Pancreas (tissue), 10 donors: ENCODE measurements at regions not wholly inside any gene's neighbourhood (a gene's known extent, or its start where the extent isn't known, plus 50 kb on each side); places are given as distances from the start of the nearest gene placed in this dataset.

Experiments used
- ATAC-seq, 4 donors: fragments of 200-7000 bp; cut with Tn5 transposase; one replicate each; pipeline versions ENCODE4 v1.8.0 to v1.9.1; 2020; ENCODE audit warnings: mild to moderate bottlenecking in 4 of 4, moderate library complexity in 4 of 4
- DNase-seq, 6 donors: peaks; one replicate each; pipeline ENCODE4 v3.0.0-alpha.2; 2020
- FAIRE-seq: peaks from 2 replicates; lab custom pipeline; 2012; peaks lifted over from hg19 to GRCh38; lab: Jason Lieb, UNC
- H3K27ac ChIP-seq, 4 donors: fragments of 200-600 bp; sonication (generic); 1 replicate in 3 of 4; 2 replicates in 1 of 4; pipeline versions ENCODE4 v1.5.0 to v1.8.0; 2020
- H3K27me3 ChIP-seq, 4 donors: fragments of 200-600 bp; one replicate each; pipeline ENCODE4 v1.8.0; 2021
- H3K36me3 ChIP-seq, 3 donors: fragments of 200-600 bp; sonication (generic) in 1 of 3; one replicate each; pipeline versions ENCODE4 v1.5.0 to v1.8.0; 2020 to 2021
- H3K4me1 ChIP-seq, 3 donors: fragments of 200-600 bp; one replicate each; pipeline ENCODE4 v1.8.0; 2021
- H3K4me3 ChIP-seq, 4 donors: fragments of 200-600 bp; sonication (generic) in 2 of 4; one replicate each; pipeline versions ENCODE4 v1.5.0 to v1.8.0; 2020 to 2021
- H3K9me3 ChIP-seq, 4 donors: fragments of 200-600 bp; one replicate each; pipeline ENCODE4 v1.8.0; 2021
- WGBS, 2 donors: extraction: QIAGEN DNeasy Blood & Tissue Kit; methylation state at CpG; one replicate each; pipeline ENCODE4 v1.1.7; 2013; 5-methylcytosine and 5-hydroxymethylcytosine counted together
- intact Hi-C, 3 donors: fragments of 100-400 bp; cut with DNase I; formaldehyde crosslinking; loops; one replicate each; pipeline versions ENCODE4 v1.11.1 to v1.14.2; 2022
- TF ChIP-seq, protein P1 (sequence below), 4 donors: fragments of 200-600 bp; sonication (generic) in 3 of 4; IDR thresholded peaks; one replicate each; pipeline versions ENCODE4 v1.5.0 to v1.8.0; 2021; ENCODE audit warnings: antibody characterized with exemption in 4 of 4
- donor health status: healthy with polysubstance abuse.
- donor health status: DM: no; HTN: no; CAD: no; lungs with moderate emphysema.
- donor health status: DM: no; HTN: no; CAD: no.
- donor health status: control.
- donor health status: control.
- donor health status: Bipolar disorder and iron deficiency.
- donor health status: DM: yes; HTN: yes; CAD: no.
- donor health status: DM: no; HTN: no; CAD: no.
- donor health status: DM: no; HTN: no; CAD: no.
- donor health status: DM: yes; HTN: yes; CAD: no.

DNA sequence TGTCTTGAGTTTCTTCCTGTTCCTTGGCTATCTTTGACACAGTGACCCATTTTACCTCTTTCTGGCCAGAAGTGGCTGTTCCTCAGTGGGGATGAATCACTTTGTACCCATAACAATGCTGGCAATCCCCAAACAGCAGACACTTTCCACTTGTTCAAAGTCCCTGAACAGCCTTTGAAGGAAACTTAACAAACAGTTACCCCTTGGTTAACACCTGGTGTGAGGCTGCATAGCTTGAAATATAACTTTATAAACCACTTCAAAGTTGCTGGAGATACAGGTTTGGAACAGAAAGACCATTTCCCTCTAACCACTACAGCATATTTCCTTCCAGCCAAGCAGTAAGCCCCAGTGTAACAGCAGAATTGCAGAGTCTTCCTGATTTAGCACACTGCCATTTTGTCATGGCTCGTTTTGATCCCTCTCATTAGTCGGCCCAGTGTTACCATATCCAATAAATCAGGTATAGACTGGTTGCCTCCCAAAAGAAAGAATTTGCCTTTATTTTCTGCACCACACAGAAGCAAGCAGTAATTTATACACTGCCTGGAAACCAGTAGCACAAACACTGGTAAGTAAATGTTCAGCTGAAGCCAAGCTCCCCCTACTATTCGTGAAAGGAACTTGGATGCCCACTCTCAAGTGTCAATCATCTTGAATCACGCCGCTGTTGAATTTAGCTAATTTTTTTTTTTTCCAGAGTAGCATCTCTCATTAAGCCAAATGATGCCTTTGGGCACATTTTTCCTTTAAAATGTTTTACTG is 225.9 kb downstream of the PIK3R1 start:
- ATAC-seq, result no peak

GRCh38 chr5:68443091-68443490 is 227.5 kb downstream of the PIK3R1 start:
- DNase-seq (no peak), FAIRE-seq (no peak), ATAC-seq (no peak)
- TF ChIP-seq, protein P1, sequence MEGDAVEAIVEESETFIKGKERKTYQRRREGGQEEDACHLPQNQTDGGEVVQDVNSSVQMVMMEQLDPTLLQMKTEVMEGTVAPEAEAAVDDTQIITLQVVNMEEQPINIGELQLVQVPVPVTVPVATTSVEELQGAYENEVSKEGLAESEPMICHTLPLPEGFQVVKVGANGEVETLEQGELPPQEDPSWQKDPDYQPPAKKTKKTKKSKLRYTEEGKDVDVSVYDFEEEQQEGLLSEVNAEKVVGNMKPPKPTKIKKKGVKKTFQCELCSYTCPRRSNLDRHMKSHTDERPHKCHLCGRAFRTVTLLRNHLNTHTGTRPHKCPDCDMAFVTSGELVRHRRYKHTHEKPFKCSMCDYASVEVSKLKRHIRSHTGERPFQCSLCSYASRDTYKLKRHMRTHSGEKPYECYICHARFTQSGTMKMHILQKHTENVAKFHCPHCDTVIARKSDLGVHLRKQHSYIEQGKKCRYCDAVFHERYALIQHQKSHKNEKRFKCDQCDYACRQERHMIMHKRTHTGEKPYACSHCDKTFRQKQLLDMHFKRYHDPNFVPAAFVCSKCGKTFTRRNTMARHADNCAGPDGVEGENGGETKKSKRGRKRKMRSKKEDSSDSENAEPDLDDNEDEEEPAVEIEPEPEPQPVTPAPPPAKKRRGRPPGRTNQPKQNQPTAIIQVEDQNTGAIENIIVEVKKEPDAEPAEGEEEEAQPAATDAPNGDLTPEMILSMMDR (IDR thresholded peaks at IDR 0.05), result no peak
- Histone ChIP-seq H3K27ac (no peak overlapping the region), H3K4me1 (peaks cover 0 to 8% (median 0%) of the 10 kb centered on the region in 3 donors), H3K27me3 (no peaks in the 10 kb centered on the region), H3K36me3 (no peaks in the 10 kb centered on the region), H3K9me3 (no peaks in the 10 kb centered on the region), H3K4me3 (no peak overlapping the region)
- intact Hi-C loops, result no loop called here
- 81 to 91% methylated on average over 4 of the region's 4 CpGs for WGBS, 2 donors

More for the DNA sequence above, 225.9 kb downstream of the PIK3R1 start:
- intact Hi-C loops, result no loop called here
- 64 to 74% methylated on average over 5 of the region's 5 CpGs for WGBS, 2 donors
- H3K27me3 ChIP-seq, result no peaks in the 10 kb centered on the region
- H3K4me1 ChIP-seq, result peaks cover 0 to 8% (median 0%) of the 10 kb centered on the region in 3 donors
- no peak for FAIRE-seq
- H3K27ac ChIP-seq, result no peak overlapping the region
- H3K4me3 ChIP-seq, result no peak overlapping the region
- H3K9me3 ChIP-seq, result no peaks in the 10 kb centered on the region
- no peaks in the 10 kb centered on the region for H3K36me3 ChIP-seq
- no peak for DNase-seq
- TF ChIP-seq, protein P1 (IDR thresholded peaks at IDR 0.05), result no peak

GRCh38 chr5:68444048-68444447 is 228.5 kb downstream of the PIK3R1 start:
- FAIRE-seq (no peak), ATAC-seq (no peak), DNase-seq (no peak)
- Histone ChIP-seq H3K4me1 (peaks cover 0 to 8% (median 0%) of the 10 kb centered on the region in 3 donors), H3K4me3 (no peak overlapping the region), H3K9me3 (no peaks in the 10 kb centered on the region), H3K27ac (no peak overlapping the region), H3K36me3 (no peaks in the 10 kb centered on the region), H3K27me3 (no peaks in the 10 kb centered on the region)
- intact Hi-C loops, result no loop called here
- TF ChIP-seq, protein P1 (IDR thresholded peaks at IDR 0.05), result no peak
- 55 to 62% methylated on average over 1 of the region's 1 CpG for WGBS, 2 donors

DNA sequence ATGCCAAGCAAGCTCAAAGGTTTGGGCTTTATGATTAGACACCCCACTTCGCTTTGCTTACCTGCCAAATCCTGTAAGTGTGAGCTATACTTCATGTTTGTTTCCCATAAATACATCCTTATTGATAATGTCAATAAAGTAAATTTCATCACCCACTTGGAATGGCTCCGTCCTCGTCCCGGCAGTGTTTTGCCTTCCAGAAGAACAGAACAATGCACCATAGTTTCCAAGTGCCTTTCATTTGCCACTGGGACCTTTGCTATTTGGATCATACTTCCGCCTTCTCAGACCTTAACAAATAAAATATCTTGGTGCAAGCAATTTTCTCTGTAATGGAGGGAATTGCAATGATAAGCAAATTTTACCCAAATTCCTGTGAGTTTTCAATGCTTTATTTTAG is 229.3 kb downstream of the PIK3R1 start:
- Histone ChIP-seq H3K27ac (no peak overlapping the region), H3K27me3 (no peaks in the 10 kb centered on the region), H3K4me1 (peaks cover 0 to 8% (median 0%) of the 10 kb centered on the region in 3 donors), H3K4me3 (no peak overlapping the region), H3K9me3 (no peaks in the 10 kb centered on the region), H3K36me3 (no peaks in the 10 kb centered on the region)
- ATAC-seq, result no peak
- intact Hi-C loops, result no loop called here
- no peak for DNase-seq
- no peak for FAIRE-seq
- TF ChIP-seq, protein P1 (IDR thresholded peaks at IDR 0.05), result no peak
- WGBS, 2 donors, result 53 to 59% methylated on average over 5 of the region's 5 CpGs
